ENCODE measurements at regions not wholly inside any gene's neighbourhood (a gene's known extent, or its start where the extent isn't known, plus 50 kb on each side); places are given as distances from the start of the nearest gene placed in this dataset.

GRCh38 chr2:139209586-139209985 is 429.4 kb upstream of the NXPH2 start:
- Mint-ChIP-seq H3K4me1 (ENCODE audit: low read depth) (no peaks in the 10 kb centered on the region), H3K36me3 (ENCODE audit: insufficient read depth in 2 of 2) (no peaks in the 10 kb centered on the region), H3K4me3 (no peak overlapping the region), H3K27ac (no peak overlapping the region), H3K27me3 (ENCODE audit: low read depth) (no peaks in the 10 kb centered on the region), H3K9me3 (peaks cover 6 to 11% of the 10 kb centered on the region in 2 donors)
- no peak for ATAC-seq (replicated peaks in 1 of 2)
- no peak for DNase-seq

GRCh38 chr2:139201516-139201915 is 421.3 kb upstream of the NXPH2 start:
- Mint-ChIP-seq H3K27me3 (ENCODE audit: low read depth) (no peaks in the 10 kb centered on the region), H3K36me3 (ENCODE audit: insufficient read depth in 2 of 2) (no peaks in the 10 kb centered on the region), H3K4me1 (ENCODE audit: low read depth) (no peaks in the 10 kb centered on the region), H3K27ac (no peak overlapping the region), H3K9me3 (peaks cover 4 to 8% of the 10 kb centered on the region in 2 donors), H3K4me3 (no peak overlapping the region)
- DNase-seq (no peak), ATAC-seq (replicated peaks in 1 of 2) (no peak)

GRCh38 chr2:139196754-139197153 is 416.6 kb upstream of the NXPH2 start:
- ATAC-seq (replicated peaks in 1 of 2) (no peak), DNase-seq (no peak)
- peaks cover 0 to 1% of the 10 kb centered on the region in 2 donors for H3K36me3 Mint-ChIP-seq (ENCODE audit: insufficient read depth in 2 of 2)
- H3K4me3 Mint-ChIP-seq: no peak overlapping the region
- peaks cover 10 to 14% of the 10 kb centered on the region in 2 donors for H3K9me3 Mint-ChIP-seq
- no peaks in the 10 kb centered on the region for H3K27me3 Mint-ChIP-seq (ENCODE audit: low read depth)
- H3K27ac Mint-ChIP-seq: no peak overlapping the region
- no peaks in the 10 kb centered on the region for H3K4me1 Mint-ChIP-seq (ENCODE audit: low read depth)

GRCh38 chr2:139194546-139194945 is 414.4 kb upstream of the NXPH2 start:
- Mint-ChIP-seq H3K36me3 (ENCODE audit: insufficient read depth in 2 of 2) (peaks cover 0 to 1% of the 10 kb centered on the region in 2 donors), H3K9me3 (peaks cover 12% of the 10 kb centered on the region in 2 donors), H3K4me3 (no peak overlapping the region), H3K27ac (no peak overlapping the region), H3K4me1 (ENCODE audit: low read depth) (no peaks in the 10 kb centered on the region), H3K27me3 (ENCODE audit: low read depth) (no peaks in the 10 kb centered on the region)
- DNase-seq (no peak), ATAC-seq (replicated peaks in 1 of 2) (no peak)

- no peaks in the 10 kb centered on the region for H3K4me1 Mint-ChIP-seq (ENCODE audit: low read depth)
- DNase-seq (no peak), ATAC-seq (replicated peaks in 1 of 2) (no peak)
- H3K27ac Mint-ChIP-seq: no peak overlapping the region
- no peaks in the 10 kb centered on the region for H3K36me3 Mint-ChIP-seq (ENCODE audit: insufficient read depth in 2 of 2)
- H3K9me3 Mint-ChIP-seq: peaks cover 10 to 19% of the 10 kb centered on the region in 2 donors
- H3K27me3 Mint-ChIP-seq (ENCODE audit: low read depth): no peaks in the 10 kb centered on the region
- H3K4me3 Mint-ChIP-seq: no peak overlapping the region
Measured at GRCh38 chr2:139177041-139177440, 396.9 kb upstream of the NXPH2 start.

- no peaks in the 10 kb centered on the region for H3K4me1 Mint-ChIP-seq (ENCODE audit: low read depth)
- no peak overlapping the region for H3K4me3 Mint-ChIP-seq
- H3K27ac Mint-ChIP-seq: no peak overlapping the region
- H3K9me3 Mint-ChIP-seq: peaks cover 9 to 15% of the 10 kb centered on the region in 2 donors
- H3K36me3 Mint-ChIP-seq (ENCODE audit: insufficient read depth in 2 of 2): no peaks in the 10 kb centered on the region
- DNase-seq (no peak), ATAC-seq (replicated peaks in 1 of 2) (no peak)
- no peaks in the 10 kb centered on the region for H3K27me3 Mint-ChIP-seq (ENCODE audit: low read depth)
Measured at GRCh38 chr2:139175510-139175909, 395.3 kb upstream of the NXPH2 start.

GRCh38 chr2:139170406-139170805 is 390.2 kb upstream of the NXPH2 start:
- Mint-ChIP-seq H3K9me3 (peaks cover 5 to 17% of the 10 kb centered on the region in 2 donors), H3K27me3 (ENCODE audit: low read depth) (no peaks in the 10 kb centered on the region), H3K4me1 (ENCODE audit: low read depth) (no peaks in the 10 kb centered on the region), H3K36me3 (ENCODE audit: insufficient read depth in 2 of 2) (no peaks in the 10 kb centered on the region), H3K4me3 (no peak overlapping the region), H3K27ac (no peak overlapping the region)
- DNase-seq (no peak), ATAC-seq (replicated peaks in 1 of 2) (no peak)

- DNase-seq (no peak), ATAC-seq (replicated peaks in 1 of 2) (no peak)
- Mint-ChIP-seq H3K4me1 (ENCODE audit: low read depth) (no peaks in the 10 kb centered on the region), H3K27ac (no peak overlapping the region), H3K9me3 (peaks cover 9 to 11% of the 10 kb centered on the region in 2 donors), H3K36me3 (ENCODE audit: insufficient read depth in 2 of 2) (no peaks in the 10 kb centered on the region), H3K27me3 (ENCODE audit: low read depth) (no peaks in the 10 kb centered on the region), H3K4me3 (no peak overlapping the region)
Measured at GRCh38 chr2:139165601-139166000, 385.4 kb upstream of the NXPH2 start.

- Mint-ChIP-seq H3K36me3 (ENCODE audit: insufficient read depth in 2 of 2) (no peaks in the 10 kb centered on the region), H3K9me3 (peaks cover 6 to 8% of the 10 kb centered on the region in 2 donors), H3K4me3 (no peak overlapping the region), H3K27ac (no peak overlapping the region), H3K4me1 (ENCODE audit: low read depth) (no peaks in the 10 kb centered on the region), H3K27me3 (ENCODE audit: low read depth) (no peaks in the 10 kb centered on the region)
- no peak for DNase-seq
- ATAC-seq (replicated peaks in 1 of 2): no peak
Measured at GRCh38 chr2:139165041-139165440, 384.9 kb upstream of the NXPH2 start.

- DNase-seq (no peak), ATAC-seq (replicated peaks in 1 of 2) (no peak)
- H3K27ac Mint-ChIP-seq: no peak overlapping the region
- no peaks in the 10 kb centered on the region for H3K36me3 Mint-ChIP-seq (ENCODE audit: insufficient read depth in 2 of 2)
- H3K4me1 Mint-ChIP-seq (ENCODE audit: low read depth): no peaks in the 10 kb centered on the region
- H3K9me3 Mint-ChIP-seq: peaks cover 9 to 11% of the 10 kb centered on the region in 2 donors
- no peaks in the 10 kb centered on the region for H3K27me3 Mint-ChIP-seq (ENCODE audit: low read depth)
- H3K4me3 Mint-ChIP-seq: no peak overlapping the region
Measured at GRCh38 chr2:139162957-139163356, 382.8 kb upstream of the NXPH2 start.

GRCh38 chr2:139162456-139162855 is 382.3 kb upstream of the NXPH2 start:
- H3K4me3 Mint-ChIP-seq: no peak overlapping the region
- no peak overlapping the region for H3K27ac Mint-ChIP-seq
- H3K4me1 Mint-ChIP-seq (ENCODE audit: low read depth): no peaks in the 10 kb centered on the region
- ATAC-seq (replicated peaks in 1 of 2) (no peak), DNase-seq (no peak)
- no peaks in the 10 kb centered on the region for H3K27me3 Mint-ChIP-seq (ENCODE audit: low read depth)
- H3K36me3 Mint-ChIP-seq (ENCODE audit: insufficient read depth in 2 of 2): no peaks in the 10 kb centered on the region
- peaks cover 10 to 11% of the 10 kb centered on the region in 2 donors for H3K9me3 Mint-ChIP-seq

GRCh38 chr2:139160836-139161235 is 380.6 kb upstream of the NXPH2 start:
- no peak for DNase-seq
- H3K27ac Mint-ChIP-seq: no peak overlapping the region
- H3K9me3 Mint-ChIP-seq: peaks cover 8 to 17% of the 10 kb centered on the region in 2 donors
- no peaks in the 10 kb centered on the region for H3K36me3 Mint-ChIP-seq (ENCODE audit: insufficient read depth in 2 of 2)
- H3K4me1 Mint-ChIP-seq (ENCODE audit: low read depth): no peaks in the 10 kb centered on the region
- no peaks in the 10 kb centered on the region for H3K27me3 Mint-ChIP-seq (ENCODE audit: low read depth)
- ATAC-seq (replicated peaks in 1 of 2): no peak
- no peak overlapping the region for H3K4me3 Mint-ChIP-seq

GRCh38 chr2:139159177-139159576 is 379.0 kb upstream of the NXPH2 start:
- no peak overlapping the region for H3K27ac Mint-ChIP-seq
- ATAC-seq (replicated peaks in 1 of 2) (no peak), DNase-seq (no peak)
- H3K4me1 Mint-ChIP-seq (ENCODE audit: low read depth): no peaks in the 10 kb centered on the region
- H3K4me3 Mint-ChIP-seq: no peak overlapping the region
- H3K36me3 Mint-ChIP-seq (ENCODE audit: insufficient read depth in 2 of 2): no peaks in the 10 kb centered on the region
- H3K9me3 Mint-ChIP-seq: peaks cover 9 to 18% of the 10 kb centered on the region in 2 donors
- H3K27me3 Mint-ChIP-seq (ENCODE audit: low read depth): no peaks in the 10 kb centered on the region

- peaks cover 9 to 11% of the 10 kb centered on the region in 2 donors for H3K9me3 Mint-ChIP-seq
- H3K27me3 Mint-ChIP-seq (ENCODE audit: low read depth): no peaks in the 10 kb centered on the region
- no peaks in the 10 kb centered on the region for H3K36me3 Mint-ChIP-seq (ENCODE audit: insufficient read depth in 2 of 2)
- no peak overlapping the region for H3K4me3 Mint-ChIP-seq
- H3K27ac Mint-ChIP-seq: no peak overlapping the region
- no peaks in the 10 kb centered on the region for H3K4me1 Mint-ChIP-seq (ENCODE audit: low read depth)
- DNase-seq (no peak), ATAC-seq (replicated peaks in 1 of 2) (no peak)
Measured at GRCh38 chr2:139156730-139157129, 376.5 kb upstream of the NXPH2 start.
